Caco-2 (cell line): ENCODE measurements at regions not wholly inside any gene's neighbourhood (a gene's known extent, or its start where the extent isn't known, plus 50 kb on each side); places are given as distances from the start of the nearest gene placed in this dataset.

Experiments used
- BruUV-seq: library from RNA; stranded (reverse); fragments of 400-500 nt; replicated peaks from 2 replicates; lab custom pipeline; 2021; lab: Mats Ljungman, UMichigan
- CTCF ChIA-PET: fragments of 300-600 bp; sonication (Branson Sonifier 250); formaldehyde crosslinking; loops from one replicate; lab custom pipeline; 2022; ENCODE audit warnings: antibody characterized with exemption; lab: Charles Lee
- POLR2A ChIA-PET: fragments of 300-600 bp; sonication (Branson Sonifier 250); formaldehyde crosslinking; loops from one replicate; lab custom pipeline; 2022; ENCODE audit warnings: antibody characterized with exemption; lab: Charles Lee
- DNase-seq, 2 experiments: peaks; one replicate each; pipeline versions ENCODE4 v3.0.0 to v3.0.0-alpha.2; 2020 to 2022
- H3K27me3 ChIP-seq: replicated peaks from 2 replicates; pipeline ENCODE4 v1.6.0; 2011; ENCODE audit warnings: low read length; ENCODE audit not compliant: control insufficient read depth, insufficient read depth
- H3K36me3 ChIP-seq: 2 replicates; pipeline ENCODE4 v1.5.1; 2011; ENCODE audit warnings: low read length; ENCODE audit not compliant: control insufficient read depth, insufficient read depth
- H3K4me1 ChIP-seq: fragments of 250-450 bp; sonication (Bioruptor Pico); 2 replicates; pipeline ENCODE4 v1.5.1; 2020; ENCODE audit warnings: mild to moderate bottlenecking
- H3K4me3 ChIP-seq: 2 replicates; pipeline ENCODE4 v1.5.1; 2011; ENCODE audit warnings: low read depth, mild to moderate bottlenecking, control low read depth, low read length
- H3K9me3 ChIP-seq: fragments of 250-450 bp; sonication (Bioruptor Pico); 2 replicates; pipeline ENCODE4 v1.5.1; 2020; ENCODE audit warnings: mild to moderate bottlenecking, moderate library complexity
- H3K27ac Mint-ChIP-seq: one replicate; pipeline ENCODE4 v1.8.0; 2022; ENCODE audit warnings: mixed read lengths; ENCODE audit not compliant: unreplicated experiment
- H3K27me3 Mint-ChIP-seq: one replicate; pipeline ENCODE4 v1.8.0; 2022; ENCODE audit warnings: mixed read lengths; ENCODE audit not compliant: insufficient read depth, unreplicated experiment
- H3K36me3 Mint-ChIP-seq: one replicate; pipeline ENCODE4 v1.8.0; 2022; ENCODE audit warnings: mild to moderate bottlenecking, mixed read lengths; ENCODE audit not compliant: insufficient read depth, unreplicated experiment
- H3K4me1 Mint-ChIP-seq: one replicate; pipeline ENCODE4 v1.8.0; 2022; ENCODE audit warnings: low read depth, mixed read lengths; ENCODE audit not compliant: unreplicated experiment
- H3K4me3 Mint-ChIP-seq: one replicate; pipeline ENCODE4 v1.8.0; 2022; ENCODE audit warnings: mild to moderate bottlenecking, moderate library complexity, mixed read lengths; ENCODE audit not compliant: unreplicated experiment
- H3K9me3 Mint-ChIP-seq: one replicate; pipeline ENCODE4 v1.8.0; 2022; ENCODE audit warnings: mixed read lengths; ENCODE audit not compliant: unreplicated experiment
- CTCF ChIP-seq, 2 experiments: fragments of 200-600 bp in 1 of 2; IDR thresholded peaks; 1 replicate in 1 of 2; 2 replicates in 1 of 2; pipeline versions ENCODE4 v1.5.1 to v1.8.0; 2011 to 2022; ENCODE audit warnings: antibody characterized with exemption in 1 of 2, control low read depth in 1 of 2, inconsistent platforms in 1 of 2, low read depth in 1 of 2, low read length in 1 of 2, mild to moderate bottlenecking in 1 of 2, moderate library complexity in 1 of 2; ENCODE audit not compliant: insufficient read depth in 1 of 2, severe bottlenecking in 1 of 2, unreplicated experiment in 1 of 2
- intact Hi-C: fragments of 100-400 bp; cut with micrococcal nuclease; formaldehyde crosslinking; loops from one replicate; pipeline ENCODE4 v1.10.0; 2022; ENCODE audit not compliant: unreplicated experiment

GRCh38 chr13:22489771-22490170 is 691.0 kb upstream of the SGCG start:
- no peak for DNase-seq
- no peak overlapping the region for H3K4me3 ChIP-seq
- Mint-ChIP-seq H3K4me1 (no peaks in the 10 kb centered on the region), H3K9me3 (peaks cover 15% of the 10 kb centered on the region), H3K36me3 (no peaks in the 10 kb centered on the region), H3K4me3 (no peak overlapping the region), H3K27ac (no peak overlapping the region), H3K27me3 (no peaks in the 10 kb centered on the region)
- intact Hi-C loops = no loop called here
- no peaks in the 10 kb centered on the region for H3K4me1 ChIP-seq
- CTCF ChIA-PET = no interaction called here
- no peaks in the 10 kb centered on the region for H3K27me3 ChIP-seq
- no TSS peak for BruUV-seq
- no peaks in the 10 kb centered on the region for H3K36me3 ChIP-seq
- TF ChIP-seq CTCF (IDR thresholded peaks at IDR 0.05; ENCODE audit: insufficient read depth in 1 of 2, low read depth in 1 of 2, low read length in 1 of 2, severe bottlenecking in 1 of 2, unreplicated experiment in 1 of 2) = no peak
- POLR2A ChIA-PET = no interaction called here
- H3K9me3 ChIP-seq = no peaks in the 10 kb centered on the region

- BruUV-seq = no TSS peak
- H3K9me3 Mint-ChIP-seq = peaks cover 15% of the 10 kb centered on the region
- peaks cover 4% of the 10 kb centered on the region for H3K27me3 Mint-ChIP-seq
Measured at GRCh38 chr13:22495819-22496218, 685.0 kb upstream of the SGCG start.

GRCh38 chr13:22496803-22497508 is 683.8 kb upstream of the SGCG start:
- Histone ChIP-seq H3K4me1 (no peaks in the 10 kb centered on the region), H3K9me3 (no peaks in the 10 kb centered on the region), H3K36me3 (no peaks in the 10 kb centered on the region), H3K4me3 (no peak overlapping the region), H3K27me3 (no peaks in the 10 kb centered on the region; the same call in 1 of the 2 replicates)
- Mint-ChIP-seq H3K36me3 (no peaks in the 10 kb centered on the region), H3K27me3 (peaks cover 4% of the 10 kb centered on the region), H3K4me3 (no peak overlapping the region), H3K9me3 (peaks cover 15% of the 10 kb centered on the region), H3K4me1 (no peaks in the 10 kb centered on the region), H3K27ac (no peak overlapping the region)
- TF ChIP-seq CTCF (IDR thresholded peaks at IDR 0.05; ENCODE audit: insufficient read depth in 1 of 2, low read depth in 1 of 2, low read length in 1 of 2, severe bottlenecking in 1 of 2, unreplicated experiment in 1 of 2) = no peak
- DNase-seq = no peak
- CTCF ChIA-PET = no interaction called here
- intact Hi-C loops = no loop called here
- BruUV-seq = no TSS peak
- POLR2A ChIA-PET = interaction anchor here (0.6 kb wide), 1 partner anchor 23 kb away, joined by 6 read pairs; no protein-coding TSS in a partner anchor

More at GRCh38 chr13:22495819-22496218, 685.0 kb upstream of the SGCG start:
- POLR2A ChIA-PET = no interaction called here
- Histone ChIP-seq H3K36me3 (no peaks in the 10 kb centered on the region), H3K4me3 (no peak overlapping the region), H3K27me3 (no peaks in the 10 kb centered on the region; the same call in 1 of the 2 replicates), H3K4me1 (no peaks in the 10 kb centered on the region), H3K9me3 (no peaks in the 10 kb centered on the region)
- intact Hi-C loops = no loop called here
- H3K4me3 Mint-ChIP-seq = no peak overlapping the region
- CTCF ChIA-PET = no interaction called here
- DNase-seq = no peak
- H3K27ac Mint-ChIP-seq = no peak overlapping the region
- no peaks in the 10 kb centered on the region for H3K36me3 Mint-ChIP-seq
- H3K4me1 Mint-ChIP-seq = no peaks in the 10 kb centered on the region
- TF ChIP-seq CTCF (IDR thresholded peaks at IDR 0.05; ENCODE audit: insufficient read depth in 1 of 2, low read depth in 1 of 2, low read length in 1 of 2, severe bottlenecking in 1 of 2, unreplicated experiment in 1 of 2) = no peak
